GM06990 (cell line): ENCODE measurements at regions not wholly inside any gene's neighbourhood (a gene's known extent, or its start where the extent isn't known, plus 50 kb on each side); places are given as distances from the start of the nearest gene placed in this dataset.

Source experiments
- DNase-seq: peaks from one replicate; pipeline ENCODE4 v3.0.0-alpha.2; 2011; ENCODE audit not compliant: insufficient read length; ENCODE audit errors: extremely low read depth
- H3K27me3 ChIP-seq: replicated peaks from 2 replicates; pipeline ENCODE4 v1.6.0; 2011; ENCODE audit warnings: low read length; ENCODE audit not compliant: control insufficient read depth, insufficient read depth
- H3K36me3 ChIP-seq: 2 replicates; pipeline ENCODE4 v1.5.1; 2011; ENCODE audit warnings: low read length; ENCODE audit not compliant: control insufficient read depth, insufficient read depth
- H3K4me3 ChIP-seq: replicated peaks from 2 replicates; pipeline ENCODE4 v1.5.1; 2011; ENCODE audit warnings: low read depth, mild to moderate bottlenecking, control low read depth, low read length
- TF ChIP-seq, protein P1 (sequence below): IDR thresholded peaks from 2 replicates; pipeline ENCODE4 v1.5.1; 2011; ENCODE audit warnings: low read length, control low read depth, mild to moderate bottlenecking, inconsistent platforms; ENCODE audit not compliant: insufficient read depth, poor library complexity, severe bottlenecking

DNA sequence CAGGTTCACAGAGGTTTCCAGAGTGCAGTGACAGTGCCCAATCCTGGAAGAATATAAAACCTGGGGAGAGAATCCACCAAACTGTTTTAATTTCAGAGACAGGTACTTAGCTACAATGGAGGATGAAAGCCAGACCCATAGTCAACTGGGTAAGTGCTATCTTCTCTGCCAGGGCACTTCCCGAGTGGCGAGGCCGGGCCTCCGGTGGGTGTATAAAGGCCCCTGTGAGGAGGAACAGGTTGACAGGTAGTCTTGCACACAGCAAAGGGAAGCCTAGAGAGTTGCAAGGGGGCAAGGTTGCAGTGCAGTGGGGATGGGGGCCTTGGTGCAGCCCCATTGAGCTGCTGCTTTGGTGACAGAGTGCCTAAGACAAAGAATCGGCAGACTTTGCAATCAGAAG lies 130.7 kb downstream of the SLC38A6 start:
- no peaks in the 10 kb centered on the region for H3K27me3 ChIP-seq
- H3K36me3 ChIP-seq = no peaks in the 10 kb centered on the region
- TF ChIP-seq, protein P1, sequence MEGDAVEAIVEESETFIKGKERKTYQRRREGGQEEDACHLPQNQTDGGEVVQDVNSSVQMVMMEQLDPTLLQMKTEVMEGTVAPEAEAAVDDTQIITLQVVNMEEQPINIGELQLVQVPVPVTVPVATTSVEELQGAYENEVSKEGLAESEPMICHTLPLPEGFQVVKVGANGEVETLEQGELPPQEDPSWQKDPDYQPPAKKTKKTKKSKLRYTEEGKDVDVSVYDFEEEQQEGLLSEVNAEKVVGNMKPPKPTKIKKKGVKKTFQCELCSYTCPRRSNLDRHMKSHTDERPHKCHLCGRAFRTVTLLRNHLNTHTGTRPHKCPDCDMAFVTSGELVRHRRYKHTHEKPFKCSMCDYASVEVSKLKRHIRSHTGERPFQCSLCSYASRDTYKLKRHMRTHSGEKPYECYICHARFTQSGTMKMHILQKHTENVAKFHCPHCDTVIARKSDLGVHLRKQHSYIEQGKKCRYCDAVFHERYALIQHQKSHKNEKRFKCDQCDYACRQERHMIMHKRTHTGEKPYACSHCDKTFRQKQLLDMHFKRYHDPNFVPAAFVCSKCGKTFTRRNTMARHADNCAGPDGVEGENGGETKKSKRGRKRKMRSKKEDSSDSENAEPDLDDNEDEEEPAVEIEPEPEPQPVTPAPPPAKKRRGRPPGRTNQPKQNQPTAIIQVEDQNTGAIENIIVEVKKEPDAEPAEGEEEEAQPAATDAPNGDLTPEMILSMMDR = no peak
- no peak overlapping the region for H3K4me3 ChIP-seq
- DNase-seq = no peak

DNA sequence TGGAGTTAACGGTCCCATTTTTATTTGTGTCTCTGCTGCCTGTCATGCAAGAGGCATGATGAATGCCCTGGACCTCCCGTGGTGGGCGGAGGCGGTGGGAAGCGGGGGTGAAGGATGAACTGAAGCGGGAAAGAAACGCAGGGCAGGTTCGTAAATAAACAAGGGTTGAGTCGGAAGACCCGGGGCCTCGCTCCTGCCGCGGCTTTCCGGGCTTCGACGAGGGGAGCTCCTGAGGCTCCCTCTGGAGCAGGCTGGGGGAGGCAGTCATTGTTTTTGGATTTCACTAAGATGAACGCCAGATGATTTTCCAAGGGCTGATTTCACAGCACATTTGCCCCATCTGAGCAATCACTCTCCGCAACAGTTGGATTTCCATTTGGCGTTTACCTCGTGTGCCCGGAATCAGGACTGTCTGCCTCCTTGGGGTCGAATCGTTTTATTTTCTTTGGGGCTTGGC lies 130.2 kb downstream of the SLC38A6 start:
- Histone ChIP-seq H3K4me3 (no peak overlapping the region), H3K27me3 (no peaks in the 10 kb centered on the region), H3K36me3 (no peaks in the 10 kb centered on the region)
- TF ChIP-seq, protein P1 = no peak
- no peak for DNase-seq

DNA sequence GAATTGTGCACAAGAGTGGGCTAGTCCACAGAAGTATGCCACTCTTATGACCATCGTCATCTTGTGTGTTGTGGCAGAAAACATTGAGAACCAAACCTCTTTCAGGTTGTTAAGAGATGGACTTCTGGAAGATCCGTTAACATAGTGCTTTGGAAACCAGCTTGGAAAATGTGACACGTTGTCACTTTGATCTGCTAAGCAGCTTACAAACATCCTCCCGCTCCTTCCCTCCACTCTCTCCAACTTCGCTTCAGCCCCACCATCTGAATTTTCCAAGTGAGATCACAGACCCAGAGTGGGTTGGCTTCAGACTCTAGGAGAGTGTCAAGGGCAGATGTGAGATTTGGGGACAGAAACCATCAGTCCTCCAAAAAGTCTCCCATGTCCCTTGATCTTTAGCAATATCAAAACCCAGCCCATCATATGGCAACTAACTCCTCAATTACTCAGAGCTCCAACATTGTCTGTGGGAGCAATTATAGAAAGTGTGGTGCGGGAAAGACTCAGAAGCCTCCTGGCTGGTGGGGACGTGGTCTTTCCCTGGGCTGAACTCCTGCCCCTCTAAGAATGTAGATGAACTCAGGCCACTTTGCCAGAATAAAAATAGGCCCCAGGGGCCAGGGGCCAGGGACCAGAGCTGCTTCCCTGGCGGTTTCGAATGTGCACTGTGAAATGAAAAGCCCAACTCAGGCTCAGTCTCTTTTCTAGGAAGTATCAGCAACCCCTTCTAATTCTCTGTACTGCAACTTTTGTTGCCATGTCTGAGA lies 129.5 kb downstream of the SLC38A6 start:
- no peaks in the 10 kb centered on the region for H3K36me3 ChIP-seq
- no peaks in the 10 kb centered on the region for H3K27me3 ChIP-seq
- DNase-seq = no peak
- H3K4me3 ChIP-seq = no peak overlapping the region
- TF ChIP-seq, protein P1 = no peak

DNA sequence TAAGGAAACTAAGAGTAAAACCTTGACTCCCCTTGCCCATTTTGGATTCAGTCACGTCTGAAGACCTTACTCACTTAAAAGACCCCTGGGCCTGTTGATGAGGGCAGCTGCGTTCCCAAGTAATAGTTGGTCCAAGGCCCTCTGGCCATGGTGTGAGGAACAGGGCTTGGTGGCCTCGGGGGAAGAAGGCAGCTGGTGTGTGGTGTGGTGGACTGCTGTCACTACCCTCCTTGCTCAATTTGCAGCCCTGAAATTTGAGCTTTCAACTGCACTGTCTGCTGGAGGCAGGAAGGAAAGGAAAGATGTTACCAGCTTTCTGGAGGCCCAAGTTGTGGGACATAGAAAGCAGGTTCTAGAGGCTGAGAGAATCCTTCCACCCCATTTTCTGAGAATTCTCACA lies 128.2 kb downstream of the SLC38A6 start:
- H3K36me3 ChIP-seq = no peaks in the 10 kb centered on the region
- TF ChIP-seq, protein P1 = no peak
- H3K27me3 ChIP-seq = no peaks in the 10 kb centered on the region
- H3K4me3 ChIP-seq = no peak overlapping the region
- DNase-seq = no peak

- TF ChIP-seq, protein P1 = no peak
- Histone ChIP-seq H3K27me3 (no peaks in the 10 kb centered on the region), H3K4me3 (no peak overlapping the region), H3K36me3 (no peaks in the 10 kb centered on the region)
- DNase-seq = no peak
Measured at GRCh38 chr14:61108496-61109141, 127.6 kb downstream of the SLC38A6 start.
